ENCODE measurements at regions not wholly inside any gene's neighbourhood (a gene's known extent, or its start where the extent isn't known, plus 50 kb on each side); places are given as distances from the start of the nearest gene placed in this dataset.

DNA sequence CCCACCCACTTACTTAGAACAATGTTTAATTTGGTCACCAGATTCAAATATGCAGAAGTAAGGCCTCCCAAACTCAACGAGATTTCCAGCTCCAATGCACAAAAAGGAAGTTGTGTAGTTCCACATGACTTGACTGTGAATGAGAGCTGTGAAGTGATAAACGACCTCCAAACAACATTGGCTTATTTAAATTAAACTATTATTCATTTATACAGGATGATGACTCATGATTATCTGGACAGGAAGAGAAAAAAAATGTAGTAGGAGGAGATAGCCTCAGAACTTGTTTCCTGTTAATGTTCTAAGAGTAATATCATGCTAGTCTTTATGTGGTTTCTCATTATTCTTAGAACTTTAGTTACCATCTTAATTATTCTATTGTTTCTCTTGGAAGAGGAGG, 237.3 kb downstream of the C1D start:
- in situ Hi-C loops (cut with MboI) (loop anchor here (25.0 kb wide), 1 partner anchor 1388 kb away; the partner anchor contains the start of gene MEIS1), intact Hi-C loops (cut with micrococcal nuclease; ENCODE audit: unreplicated experiment) (no loop called here)
- ChIA-PET POLR2A (no interaction called here), SMC1A (ENCODE audit: uncharacterized antibody, unreplicated experiment) (no interaction called here), CTCF (no interaction called here), RAD21 (ENCODE audit: unreplicated experiment) (no interaction called here)
- Histone ChIP-seq H4K20me1 (ENCODE audit: control insufficient read depth, insufficient read depth) (no peaks in the 10 kb centered on the region), H3K9ac (ENCODE audit: control insufficient read depth, insufficient read depth, low read length) (no peak overlapping the region), H2AFZ (ENCODE audit: control insufficient read depth, low read depth, low read length) (no peak overlapping the region), H3K9me3 (replicated peaks; ENCODE audit: control insufficient read depth, insufficient read depth, low read length) (no peaks in the 10 kb centered on the region), H3K27ac (ENCODE audit: control insufficient read depth, insufficient read depth) (no peak overlapping the region), H3K36me3 (ENCODE audit: control insufficient read depth in 2 of 2, insufficient read depth in 2 of 2, low read length in 1 of 2) (no peaks in the 10 kb centered on the region), H3K4me1 (ENCODE audit: control insufficient read depth, insufficient read depth, low read length) (no peaks in the 10 kb centered on the region), H3K4me3 (no peak overlapping the region), H3K79me2 (ENCODE audit: control insufficient read depth, insufficient read depth, low read length) (no peaks in the 10 kb centered on the region), H3K27me3 (replicated peaks in 1 of 2; ENCODE audit: control insufficient read depth in 2 of 2, insufficient read depth in 2 of 2, low read length in 1 of 2) (no peaks in the 10 kb centered on the region; a peak in 1 of 4 replicates), H3K4me2 (ENCODE audit: control insufficient read depth, insufficient read depth) (no peak overlapping the region)
- WGBS (ENCODE audit: insufficient coverage, insufficient replicate concordance, low lambda C conversion rate, missing lambda C conversion rate): 0% methylated on average over 2 of the region's 2 CpGs
- FAIRE-seq (no peak), ATAC-seq (no peak), DNase-seq (ENCODE audit: low read depth, low spot score) (no peak)
- no TSS peak for BruUV-seq (replicated peaks)
- TF ChIP-seq, protein P1, sequence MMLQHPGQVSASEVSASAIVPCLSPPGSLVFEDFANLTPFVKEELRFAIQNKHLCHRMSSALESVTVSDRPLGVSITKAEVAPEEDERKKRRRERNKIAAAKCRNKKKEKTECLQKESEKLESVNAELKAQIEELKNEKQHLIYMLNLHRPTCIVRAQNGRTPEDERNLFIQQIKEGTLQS (IDR thresholded peaks at IDR 0.05; ENCODE audit: borderline replicate concordance, extremely low read depth, low read depth, low read length): no peak
- TF ChIP-seq MYB (IDR thresholded peaks at IDR 0.05; ENCODE audit: borderline replicate concordance, low read depth, low read length) (no peak), JUND (IDR thresholded peaks at IDR 0.05; ENCODE audit: low read depth, low read length) (no peak), IRF4 (IDR thresholded peaks at IDR 0.05; ENCODE audit: low read depth, low read length) (no peak), SIN3A (IDR thresholded peaks at IDR 0.05; ENCODE audit: low read depth, low read length) (no peak), STAT1 (conservative IDR thresholded peaks at IDR 0.05) (no peak), KLF5 (IDR thresholded peaks at IDR 0.05; ENCODE audit: partially characterized antibody) (no peak), FOXM1 (IDR thresholded peaks at IDR 0.05; ENCODE audit: low read depth, low read length) (no peak), HDAC6 (IDR thresholded peaks at IDR 0.05; ENCODE audit: unreplicated experiment) (no peak)
- TF ChIP-seq, protein P2, sequence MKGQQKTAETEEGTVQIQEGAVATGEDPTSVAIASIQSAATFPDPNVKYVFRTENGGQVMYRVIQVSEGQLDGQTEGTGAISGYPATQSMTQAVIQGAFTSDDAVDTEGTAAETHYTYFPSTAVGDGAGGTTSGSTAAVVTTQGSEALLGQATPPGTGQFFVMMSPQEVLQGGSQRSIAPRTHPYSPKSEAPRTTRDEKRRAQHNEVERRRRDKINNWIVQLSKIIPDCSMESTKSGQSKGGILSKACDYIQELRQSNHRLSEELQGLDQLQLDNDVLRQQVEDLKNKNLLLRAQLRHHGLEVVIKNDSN (IDR thresholded peaks at IDR 0.05; ENCODE audit: borderline replicate concordance, extremely low read length, insufficient read depth, low read depth, low read length): no peak

Measured in GM12878 (cell line).